NK-92 treated with Interleukin-12 subunit alpha and Interleukin-12 subunit beta, amount 100 ng/mL, for 24 hours (cell line): ENCODE measurements at regions not wholly inside any gene's neighbourhood (a gene's known extent, or its start where the extent isn't known, plus 50 kb on each side); places are given as distances from the start of the nearest gene placed in this dataset.
"Not testable (repeated sequence)": the region's sequence is repeated elsewhere in the genome, so short reads cannot be mapped to it uniquely, and the experiment has no call there.

Source experiments
- DNase-seq: peaks from one replicate; lab custom pipeline; 2025; lab: John Stamatoyannopoulos, UW

DNA sequence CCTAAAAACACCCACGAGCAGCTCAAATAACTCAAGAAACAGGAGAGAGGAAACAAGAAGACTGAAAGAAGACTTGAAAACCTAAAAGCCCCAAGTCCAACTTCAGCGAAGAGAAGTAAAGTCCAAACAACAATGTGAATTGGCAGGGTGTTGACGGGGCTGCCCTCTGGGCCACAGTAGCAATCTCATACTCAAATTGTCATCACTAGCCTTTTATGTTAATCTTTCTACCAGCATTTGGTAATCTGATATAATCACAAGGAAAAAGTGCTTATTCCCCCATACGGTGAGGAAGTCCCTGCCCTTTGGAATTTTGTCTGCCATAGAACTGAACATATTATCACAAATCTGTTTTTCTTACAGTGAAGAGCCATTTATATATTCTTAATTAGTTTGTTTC lies 51.5 kb upstream of the IFNE start:
- DNase-seq, result no peak

- DNase-seq, result no peak
Observed at GRCh38 chr9:21535396-21535795, 53.3 kb upstream of the IFNE start.

DNA sequence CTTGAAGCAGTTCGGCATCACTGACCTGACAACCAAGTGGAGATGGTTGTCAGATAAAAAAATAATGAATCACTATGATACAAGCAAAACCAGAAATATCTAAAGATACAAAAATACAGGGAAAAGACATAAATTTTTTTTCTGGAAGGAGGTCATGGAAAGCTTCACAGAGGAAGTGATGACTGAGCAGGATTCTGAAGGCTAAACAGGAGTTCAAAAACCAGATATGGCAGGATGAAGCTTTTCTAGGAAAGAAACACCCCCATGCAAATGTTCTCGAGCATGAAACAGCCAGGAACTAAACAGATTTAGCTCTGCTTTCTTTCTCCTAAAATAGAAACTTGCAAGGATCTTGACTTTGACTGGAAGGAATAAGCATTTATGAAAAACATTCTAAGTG lies 60.7 kb upstream of the IFNE start:
- no peak for DNase-seq

DNA sequence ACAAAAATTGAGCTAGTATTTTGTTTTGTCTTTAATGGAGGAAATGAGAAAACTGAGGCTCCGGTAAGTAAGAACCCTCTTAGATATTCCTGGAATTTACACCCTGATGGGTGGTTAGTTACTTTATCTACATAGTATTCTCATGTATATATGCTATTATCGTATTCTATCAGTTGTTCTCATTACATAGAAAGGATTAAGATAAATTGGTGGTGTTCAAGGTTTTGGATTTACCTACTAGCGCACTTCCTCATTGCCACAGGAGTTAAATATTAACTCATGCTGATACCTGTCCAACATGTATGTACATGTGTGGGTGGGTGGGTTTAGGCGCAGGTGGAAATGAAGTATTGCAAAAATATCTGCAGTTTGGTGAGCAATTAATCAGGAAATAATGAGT lies 61.1 kb upstream of the IFNE start:
- DNase-seq, result no peak

DNA sequence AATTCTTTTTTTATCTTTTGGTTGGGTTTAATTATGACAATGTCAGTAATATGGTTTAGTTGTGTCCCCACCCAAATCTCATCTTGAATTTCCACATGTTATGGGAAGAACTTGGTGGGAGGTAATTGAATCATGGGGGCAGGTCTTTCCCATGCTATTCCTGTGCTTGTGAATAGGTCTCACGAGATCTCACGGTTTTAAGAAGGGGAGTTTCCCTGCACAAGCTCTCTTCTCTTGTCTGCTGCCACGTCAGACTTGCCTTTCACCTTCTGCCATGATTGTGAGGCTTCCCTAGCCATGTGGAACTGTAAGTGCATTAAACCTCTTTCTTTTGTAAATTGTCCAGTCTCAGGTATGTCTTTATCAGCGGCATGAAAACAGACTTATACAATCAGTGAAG lies 61.7 kb upstream of the IFNE start:
- DNase-seq, result not testable (repeated sequence)

DNA sequence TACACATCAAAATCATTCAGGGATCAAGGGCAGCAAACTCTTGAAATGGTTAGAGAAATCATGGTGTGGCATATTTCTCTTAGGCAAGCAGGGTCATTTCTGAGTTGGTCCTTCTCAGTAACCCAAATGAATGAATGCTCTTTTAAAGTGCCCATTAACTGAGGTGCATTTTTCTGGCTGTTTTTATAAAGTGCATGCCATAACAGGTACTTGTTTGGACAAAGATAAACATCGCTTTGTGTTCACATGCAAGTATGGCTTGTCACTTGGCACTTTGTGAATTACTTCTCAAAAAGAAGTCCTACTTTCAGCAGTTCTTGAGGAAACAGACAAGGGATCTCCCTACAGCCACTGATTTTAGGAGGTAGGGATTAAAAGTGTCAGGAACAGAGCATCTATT lies 64.8 kb upstream of the IFNE start:
- no peak for DNase-seq

GRCh38 chr9:21549251-21549765 lies 67.2 kb upstream of the IFNE start:
- no peak for DNase-seq

- DNase-seq, result no peak
Observed at GRCh38 chr9:21549890-21550289, 67.8 kb upstream of the IFNE start.

DNA sequence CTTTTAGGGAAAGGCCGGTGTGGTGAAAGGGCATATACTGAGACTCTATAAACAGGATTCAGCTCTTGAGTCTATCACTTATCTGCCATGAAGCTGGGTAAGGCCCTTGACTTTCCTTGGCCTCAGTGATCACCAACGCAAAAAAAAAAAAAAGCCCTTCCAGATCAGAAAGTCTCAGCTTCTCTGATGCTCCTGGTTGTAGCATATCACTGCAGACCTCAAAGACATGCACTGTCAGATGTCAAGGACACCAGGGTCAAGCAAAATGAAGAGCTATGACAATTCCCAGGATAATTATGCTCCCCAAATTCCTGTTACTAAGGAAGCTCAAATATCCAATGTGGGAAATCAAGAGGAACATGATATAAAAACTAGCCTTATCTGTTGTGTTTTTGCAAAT lies 68.3 kb upstream of the IFNE start:
- no peak for DNase-seq

GRCh38 chr9:21551401-21551800 lies 69.3 kb upstream of the IFNE start:
- no peak for DNase-seq

GRCh38 chr9:21552244-21553170 lies 70.4 kb upstream of the IFNE start:
- DNase-seq, result no peak

GRCh38 chr9:21553441-21553840 lies 71.3 kb upstream of the IFNE start:
- DNase-seq, result no peak

- DNase-seq, result no peak
Observed at GRCh38 chr9:21554813-21555212, 72.7 kb upstream of the IFNE start.

DNA sequence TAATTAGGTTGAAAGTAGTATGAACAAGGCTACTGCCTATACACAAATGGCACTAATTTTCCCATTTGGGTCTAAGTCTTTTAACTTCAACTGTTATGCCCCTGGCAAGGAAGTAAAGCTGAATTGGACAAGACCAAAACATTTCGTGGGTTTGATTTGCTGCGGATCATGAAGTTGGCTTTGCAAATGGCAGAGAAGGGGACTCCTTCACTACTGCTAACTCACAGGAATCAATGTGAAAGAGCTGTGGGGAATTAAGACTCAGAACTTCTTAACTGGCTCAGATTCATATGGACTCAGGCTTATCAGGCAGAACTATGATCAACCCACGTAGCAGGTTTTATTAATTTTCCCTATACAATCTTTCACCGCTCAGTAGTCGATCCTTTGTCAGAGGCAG lies 73.8 kb upstream of the IFNE start:
- no peak for DNase-seq

GRCh38 chr9:21556581-21557427 lies 74.7 kb upstream of the IFNE start:
- no peak for DNase-seq

DNA sequence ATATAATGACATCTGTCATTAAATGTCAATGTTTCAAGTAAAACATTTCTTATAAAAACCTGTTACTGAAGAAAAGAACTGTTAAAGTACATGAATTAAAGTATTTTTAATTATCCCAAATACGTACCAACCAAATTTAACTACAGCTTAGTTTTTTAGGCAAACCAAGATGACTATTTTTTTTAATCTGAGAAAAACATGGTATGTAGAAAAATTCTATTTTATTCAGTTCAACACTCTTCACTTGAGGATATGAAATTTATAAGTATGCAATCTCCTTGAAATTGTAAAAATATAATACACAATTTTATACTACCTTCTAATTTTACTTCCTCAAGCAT lies 75.3 kb upstream of the IFNE start:
- DNase-seq, result no peak

DNA sequence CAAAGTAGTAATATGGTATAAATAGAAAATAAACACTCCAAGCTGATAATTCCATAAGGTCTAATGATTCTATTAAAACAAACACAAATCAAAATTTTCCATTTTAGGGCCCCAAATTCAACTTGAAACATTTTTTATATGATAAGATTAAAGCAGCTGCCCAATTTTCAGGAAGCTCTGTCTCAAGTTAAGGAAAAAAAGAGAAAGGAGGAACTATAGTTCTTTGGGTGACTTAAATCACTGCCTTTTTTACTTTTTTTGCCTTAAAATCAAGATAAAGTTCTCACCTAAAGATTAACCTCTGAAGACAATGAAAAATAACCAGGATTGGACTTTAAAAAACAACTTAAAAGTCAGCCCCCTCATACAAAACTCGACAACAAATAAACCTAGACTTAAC lies 76.0 kb upstream of the IFNE start:
- no peak for DNase-seq

DNA sequence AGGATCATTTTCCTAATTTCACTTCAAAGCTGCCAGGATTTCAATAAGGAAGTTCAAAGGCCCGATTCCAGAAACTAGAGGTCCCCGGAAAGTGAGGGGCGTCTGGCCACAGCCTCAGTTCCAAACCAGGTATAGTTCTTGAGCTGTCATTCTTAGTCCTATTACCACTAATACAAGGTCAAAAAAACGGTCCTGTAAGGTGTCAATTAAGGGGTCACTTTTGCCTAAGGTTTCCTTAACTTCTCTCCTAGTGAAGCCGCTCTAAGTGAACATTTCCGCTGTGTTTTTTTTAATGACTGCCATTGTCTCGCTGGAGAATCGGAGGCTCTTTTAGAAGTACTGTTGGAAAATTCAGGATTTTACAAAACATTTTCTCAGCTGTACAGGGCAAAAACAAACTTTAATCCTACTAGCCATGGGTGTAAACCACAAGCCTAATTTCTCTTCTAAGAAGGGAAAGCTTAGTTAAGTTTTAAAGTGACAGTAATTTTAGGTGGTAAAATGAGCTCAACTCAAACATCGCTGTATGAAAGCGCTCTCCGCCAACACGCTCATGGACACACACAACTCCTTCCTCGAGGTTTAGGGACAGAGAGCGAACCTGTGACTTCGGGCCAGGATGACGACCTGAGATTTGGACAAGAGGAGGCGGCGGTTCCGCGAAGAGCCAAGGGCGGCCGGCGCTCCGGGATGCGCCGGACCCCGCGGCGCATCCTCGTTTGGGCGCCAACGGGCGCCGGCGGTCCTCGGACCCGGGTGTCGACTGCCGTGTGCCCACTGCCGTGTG lies 76.7 kb upstream of the IFNE start:
- no peak for DNase-seq

DNA sequence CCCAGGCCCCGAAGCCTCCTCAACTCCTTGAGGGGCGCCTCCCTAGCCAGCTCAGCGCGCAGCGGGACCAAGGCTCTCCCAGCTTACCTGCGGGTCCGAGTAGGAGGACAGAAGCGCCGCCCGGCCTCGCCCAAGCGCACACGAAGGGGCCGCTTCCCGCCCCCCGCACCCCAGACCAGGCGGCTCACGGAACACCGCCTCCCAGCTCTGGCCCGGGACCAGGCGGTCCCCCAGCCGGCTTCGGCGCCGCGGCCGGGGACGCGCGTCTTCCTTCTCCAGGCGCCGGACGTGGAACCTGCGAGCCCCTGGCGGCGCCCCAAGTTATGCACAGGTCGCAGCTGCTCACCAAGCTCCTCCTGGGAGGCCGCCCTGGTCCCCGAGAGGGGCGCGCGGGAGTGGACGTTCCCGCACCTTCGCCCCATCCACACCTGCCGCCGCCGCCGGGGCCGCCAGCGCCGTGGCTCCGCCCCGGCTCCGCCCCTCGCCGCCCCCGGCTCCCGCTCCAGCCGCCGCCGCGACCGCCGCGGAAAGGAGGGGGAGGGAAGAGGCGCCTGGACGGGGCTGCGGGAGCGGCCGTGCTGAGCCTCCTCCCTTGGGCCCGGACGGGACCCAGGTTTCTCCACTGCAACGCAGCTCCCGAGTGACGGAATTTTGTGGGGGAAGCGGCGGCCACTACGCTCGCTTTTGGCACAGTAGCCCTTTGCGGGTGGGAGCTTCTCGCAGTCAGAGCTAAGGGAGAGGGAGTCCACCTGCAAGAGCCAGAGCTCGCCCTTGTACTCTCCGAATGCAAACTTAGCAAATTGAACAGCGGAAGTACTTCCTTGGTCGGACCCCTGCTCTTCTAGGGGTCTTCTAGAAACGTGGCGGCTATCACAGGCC lies 77.5 kb upstream of the IFNE start:
- no peak for DNase-seq

- DNase-seq, result no peak
Observed at GRCh38 chr9:21560281-21560745, 78.2 kb upstream of the IFNE start.

DNA sequence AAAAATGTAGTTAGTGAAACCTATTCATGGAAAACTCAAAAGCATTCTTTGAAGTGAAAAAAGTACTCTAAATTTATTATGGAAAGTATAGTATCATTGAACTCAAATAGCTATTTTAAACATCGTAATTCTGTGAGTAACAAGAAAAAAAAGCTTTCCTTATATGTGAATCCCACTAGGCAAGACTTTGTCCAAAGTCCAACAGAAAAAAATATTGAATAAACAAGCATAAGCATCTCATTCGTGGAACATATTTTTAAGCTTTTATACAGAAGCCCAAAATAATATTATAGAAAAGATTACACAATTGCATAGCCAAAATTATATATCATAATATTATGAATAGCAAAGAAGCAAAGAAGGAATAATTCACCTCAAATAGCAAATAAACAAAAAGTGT lies 79.4 kb upstream of the IFNE start:
- no peak for DNase-seq
